ENCODE measurements at regions not wholly inside any gene's neighbourhood (a gene's known extent, or its start where the extent isn't known, plus 50 kb on each side); places are given as distances from the start of the nearest gene placed in this dataset.
A peak's percentile ranks its signal among the peaks of the same experiment; 100 is the strongest.

DNA sequence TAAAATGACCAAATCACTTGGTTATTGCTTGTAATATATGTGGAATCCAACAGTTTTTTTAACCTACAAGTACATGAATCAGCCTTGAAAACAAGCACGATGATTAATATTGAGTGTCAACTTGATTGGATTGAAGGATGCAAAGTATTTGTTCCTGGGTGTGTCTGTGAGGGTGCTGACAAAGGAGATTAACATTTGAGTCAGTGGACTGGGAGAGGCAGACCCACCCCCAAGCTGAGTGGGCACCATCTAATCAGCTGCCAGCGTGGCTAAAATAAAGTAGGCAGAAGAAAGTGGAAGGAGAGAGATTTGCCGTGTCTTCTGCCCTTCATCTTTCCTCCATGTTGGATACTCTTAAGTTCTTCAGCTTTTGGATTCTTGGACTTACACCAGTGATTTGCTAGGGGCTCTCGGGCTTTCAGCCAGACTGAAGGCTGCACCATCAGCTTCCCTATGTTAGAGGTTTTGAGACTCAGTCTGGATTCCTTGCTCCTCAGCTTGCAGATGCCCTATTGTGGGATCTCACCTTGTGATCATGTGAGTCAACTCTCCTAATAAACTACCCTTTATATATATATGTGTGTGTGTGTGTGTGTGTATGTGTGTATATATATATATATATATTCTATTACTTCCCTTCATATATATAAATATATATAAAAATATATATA is 118.4 kb upstream of the WDR11 start:
- peak overlapping the region; percentile 31 to 58 (median 40) for H3K4me3 ChIP-seq (ENCODE audit: control insufficient read depth in 2 of 3, extremely low read depth in 1 of 3, insufficient read depth in 2 of 3, low read depth in 1 of 3, low read length in 3 of 3)
- peak overlapping the region; percentile 82 for H3K27ac ChIP-seq (ENCODE audit: control insufficient read depth, insufficient read depth, low read length)
- no peaks in the 10 kb centered on the region for H3K36me3 ChIP-seq (ENCODE audit: control insufficient read depth in 2 of 2, extremely low read depth in 1 of 2, insufficient read depth in 2 of 2, low read length in 2 of 2)
- no peaks in the 10 kb centered on the region for H4K20me1 ChIP-seq (ENCODE audit: control insufficient read depth, extremely low read depth, insufficient read depth, low read length)
- peaks cover 11% of the 10 kb centered on the region for H3K4me1 ChIP-seq (ENCODE audit: control insufficient read depth, extremely low read depth, insufficient read depth, low read length)
- FAIRE-seq (peak; percentile 83), DNase-seq (ENCODE audit: low read depth, low spot score) (peak; percentile 35)
- H2AFZ ChIP-seq (ENCODE audit: control insufficient read depth, low read length) = peak overlapping the region; percentile 74
- no peaks in the 10 kb centered on the region for H3K9me3 ChIP-seq (ENCODE audit: control insufficient read depth, low read depth, low read length)
- H3K9me1 ChIP-seq (ENCODE audit: control insufficient read depth, extremely low read depth, insufficient read depth, low read length) = no peaks in the 10 kb centered on the region
- no peaks in the 10 kb centered on the region for H3K27me3 ChIP-seq (ENCODE audit: control insufficient read depth, extremely low read depth, insufficient read depth, low read length)
- peak overlapping the region; percentile 32 for H3K9ac ChIP-seq (ENCODE audit: control insufficient read depth, extremely low read depth, insufficient read depth, low read length)
- peak overlapping the region; percentile 74 for H3K4me2 ChIP-seq (ENCODE audit: control insufficient read depth, extremely low read depth, insufficient read depth, low read depth, low read length)
- dilution Hi-C loops (cut with MboI; ENCODE audit: extremely low pct_ligation_motif_present, low sequenced_read_pairs) = no loop called here
- H3K79me2 ChIP-seq (ENCODE audit: control insufficient read depth, insufficient read depth, low read length) = no peaks in the 10 kb centered on the region
- TF ChIP-seq EZH2 (IDR thresholded peaks at IDR 0.05; ENCODE audit: low read length) = no peak
- TF ChIP-seq CTCF (optimal IDR thresholded peaks at IDR 0.05 in 1 of 3, IDR thresholded peaks at IDR 0.05 in 1 of 3, conservative IDR thresholded peaks at IDR 0.05 in 1 of 3; ENCODE audit: extremely low read depth in 1 of 3, insufficient read depth in 2 of 3, low read length in 3 of 3) = no peak

- Histone ChIP-seq H3K4me1 (ENCODE audit: control insufficient read depth, extremely low read depth, insufficient read depth, low read length) (peaks cover 11% of the 10 kb centered on the region), H3K4me2 (ENCODE audit: control insufficient read depth, extremely low read depth, insufficient read depth, low read depth, low read length) (no peak overlapping the region), H3K9ac (ENCODE audit: control insufficient read depth, extremely low read depth, insufficient read depth, low read length) (no peak overlapping the region), H3K9me3 (ENCODE audit: control insufficient read depth, low read depth, low read length) (no peaks in the 10 kb centered on the region), H3K79me2 (ENCODE audit: control insufficient read depth, insufficient read depth, low read length) (no peaks in the 10 kb centered on the region), H3K4me3 (ENCODE audit: control insufficient read depth in 2 of 3, extremely low read depth in 1 of 3, insufficient read depth in 2 of 3, low read depth in 1 of 3, low read length in 3 of 3) (no peak overlapping the region), H3K36me3 (ENCODE audit: control insufficient read depth in 2 of 2, extremely low read depth in 1 of 2, insufficient read depth in 2 of 2, low read length in 2 of 2) (no peaks in the 10 kb centered on the region), H2AFZ (ENCODE audit: control insufficient read depth, low read length) (no peak overlapping the region), H3K27me3 (ENCODE audit: control insufficient read depth, extremely low read depth, insufficient read depth, low read length) (no peaks in the 10 kb centered on the region), H4K20me1 (ENCODE audit: control insufficient read depth, extremely low read depth, insufficient read depth, low read length) (no peaks in the 10 kb centered on the region), H3K27ac (ENCODE audit: control insufficient read depth, insufficient read depth, low read length) (no peak overlapping the region), H3K9me1 (ENCODE audit: control insufficient read depth, extremely low read depth, insufficient read depth, low read length) (no peaks in the 10 kb centered on the region)
- TF ChIP-seq EZH2 (IDR thresholded peaks at IDR 0.05; ENCODE audit: low read length) (no peak), CTCF (optimal IDR thresholded peaks at IDR 0.05 in 1 of 3, IDR thresholded peaks at IDR 0.05 in 1 of 3, conservative IDR thresholded peaks at IDR 0.05 in 1 of 3; ENCODE audit: extremely low read depth in 1 of 3, insufficient read depth in 2 of 3, low read length in 3 of 3) (no peak)
- DNase-seq (ENCODE audit: low read depth, low spot score) = no peak
- dilution Hi-C loops (cut with MboI; ENCODE audit: extremely low pct_ligation_motif_present, low sequenced_read_pairs) = no loop called here
- no peak for FAIRE-seq
These were observed 116.6 kb upstream of the WDR11 start for GRCh38 chr10:120734483-120735078.
